A549 (cell line): ENCODE measurements at regions not wholly inside any gene's neighbourhood (a gene's known extent, or its start where the extent isn't known, plus 50 kb on each side); places are given as distances from the start of the nearest gene placed in this dataset.

Experiments used
- BHLHE40 ChIP-seq: IDR thresholded peaks from 2 replicates; pipeline ENCODE4 v1.6.1; 2012; ENCODE audit warnings: low read depth, low read length, inconsistent platforms
- CTCF ChIP-seq: fragments of >200 bp; sonication (Bioruptor Twin); formaldehyde crosslinking; IDR thresholded peaks from 3 replicates; pipeline ENCODE4 v1.5.1; 2016
- KDM1A ChIP-seq: fragments of 200-600 bp; sonication (generic); IDR thresholded peaks from 2 replicates; pipeline ENCODE4 v1.6.1; 2016; ENCODE audit warnings: low read depth, mild to moderate bottlenecking
- MYC ChIP-seq: IDR thresholded peaks from 2 replicates; pipeline ENCODE4 v1.6.1; 2012; ENCODE audit warnings: mild to moderate bottlenecking, inconsistent platforms, low read length, improper control_type of control experiment, borderline replicate concordance
- POLR2AphosphoS2 ChIP-seq: conservative IDR thresholded peaks from 2 replicates; pipeline ENCODE4 v1.6.1; 2012; ENCODE audit warnings: low read length, improper control_type of control experiment, inconsistent platforms
- RAD21 ChIP-seq, 2 experiments: fragments of >200 bp in 1 of 2; sonication (Bioruptor Twin) in 1 of 2; formaldehyde crosslinking in 1 of 2; IDR thresholded peaks in 1 of 2; conservative IDR thresholded peaks in 1 of 2; 2 replicates in 1 of 2; 3 replicates in 1 of 2; pipeline ENCODE4 v1.6.1; 2012 to 2018; ENCODE audit warnings: inconsistent platforms in 1 of 2
- RFX5 ChIP-seq: fragments of 450-650 bp; IDR thresholded peaks from 2 replicates; pipeline ENCODE4 v1.7.1; 2014; ENCODE audit warnings: antibody characterized with exemption, mild to moderate bottlenecking, moderate library complexity
- USF2 ChIP-seq: fragments of 450-650 bp; IDR thresholded peaks from 2 replicates; pipeline ENCODE4 v1.6.1; 2014; ENCODE audit warnings: antibody characterized with exemption
- TF ChIP-seq, protein P1 (sequence below): fragments of 200-600 bp; sonication (generic); IDR thresholded peaks from 2 replicates; pipeline ENCODE4 v1.6.1; 2016; ENCODE audit warnings: antibody characterized with exemption, mild to moderate bottlenecking, moderate library complexity

DNA sequence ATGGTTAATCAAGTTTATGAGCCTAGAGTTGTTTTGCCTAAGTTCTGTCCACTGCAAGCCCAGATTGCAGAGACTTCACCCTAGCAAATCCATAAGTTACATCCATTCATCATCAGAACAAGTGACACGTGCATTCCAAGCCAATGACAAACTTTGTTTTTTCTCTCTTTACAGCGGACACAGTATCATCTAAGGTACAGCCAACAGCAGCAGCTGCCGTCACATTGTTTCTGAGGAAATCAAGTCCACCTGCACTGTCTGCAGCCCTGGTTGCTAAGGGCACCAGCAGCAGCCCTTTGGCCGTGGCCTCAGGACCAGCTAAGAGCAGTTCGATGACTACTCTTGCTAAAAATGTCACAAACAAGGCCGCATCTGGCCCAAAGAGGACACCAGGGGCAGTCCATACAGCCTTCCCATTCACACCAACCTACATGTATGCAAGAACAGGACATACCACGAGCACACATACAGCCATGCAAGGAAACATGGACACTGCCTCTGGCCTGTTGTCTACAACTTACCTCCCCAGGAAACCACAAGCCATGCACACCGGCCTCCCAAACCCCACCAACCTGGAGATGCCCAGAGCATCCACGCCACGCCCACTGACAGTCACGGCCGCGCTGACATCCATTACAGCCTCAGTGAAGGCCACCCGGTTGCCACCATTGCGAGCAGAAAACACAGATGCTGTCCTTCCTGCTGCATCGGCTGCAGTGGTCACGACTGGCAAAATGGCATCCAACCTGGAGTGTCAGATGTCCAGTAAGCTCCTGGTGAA lies 155.8 kb downstream of the C11orf91 start:
- no peak for TF ChIP-seq RAD21 (conservative IDR thresholded peaks at IDR 0.05 in 1 of 2, IDR thresholded peaks at IDR 0.05 in 1 of 2)
- TF ChIP-seq POLR2AphosphoS2: no peak
- no peak for TF ChIP-seq CTCF
- TF ChIP-seq, protein P1, sequence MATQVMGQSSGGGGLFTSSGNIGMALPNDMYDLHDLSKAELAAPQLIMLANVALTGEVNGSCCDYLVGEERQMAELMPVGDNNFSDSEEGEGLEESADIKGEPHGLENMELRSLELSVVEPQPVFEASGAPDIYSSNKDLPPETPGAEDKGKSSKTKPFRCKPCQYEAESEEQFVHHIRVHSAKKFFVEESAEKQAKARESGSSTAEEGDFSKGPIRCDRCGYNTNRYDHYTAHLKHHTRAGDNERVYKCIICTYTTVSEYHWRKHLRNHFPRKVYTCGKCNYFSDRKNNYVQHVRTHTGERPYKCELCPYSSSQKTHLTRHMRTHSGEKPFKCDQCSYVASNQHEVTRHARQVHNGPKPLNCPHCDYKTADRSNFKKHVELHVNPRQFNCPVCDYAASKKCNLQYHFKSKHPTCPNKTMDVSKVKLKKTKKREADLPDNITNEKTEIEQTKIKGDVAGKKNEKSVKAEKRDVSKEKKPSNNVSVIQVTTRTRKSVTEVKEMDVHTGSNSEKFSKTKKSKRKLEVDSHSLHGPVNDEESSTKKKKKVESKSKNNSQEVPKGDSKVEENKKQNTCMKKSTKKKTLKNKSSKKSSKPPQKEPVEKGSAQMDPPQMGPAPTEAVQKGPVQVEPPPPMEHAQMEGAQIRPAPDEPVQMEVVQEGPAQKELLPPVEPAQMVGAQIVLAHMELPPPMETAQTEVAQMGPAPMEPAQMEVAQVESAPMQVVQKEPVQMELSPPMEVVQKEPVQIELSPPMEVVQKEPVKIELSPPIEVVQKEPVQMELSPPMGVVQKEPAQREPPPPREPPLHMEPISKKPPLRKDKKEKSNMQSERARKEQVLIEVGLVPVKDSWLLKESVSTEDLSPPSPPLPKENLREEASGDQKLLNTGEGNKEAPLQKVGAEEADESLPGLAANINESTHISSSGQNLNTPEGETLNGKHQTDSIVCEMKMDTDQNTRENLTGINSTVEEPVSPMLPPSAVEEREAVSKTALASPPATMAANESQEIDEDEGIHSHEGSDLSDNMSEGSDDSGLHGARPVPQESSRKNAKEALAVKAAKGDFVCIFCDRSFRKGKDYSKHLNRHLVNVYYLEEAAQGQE: no peak
- no peak for TF ChIP-seq USF2
- no peak for TF ChIP-seq KDM1A
- no peak for TF ChIP-seq BHLHE40
- TF ChIP-seq MYC: no peak
- no peak for TF ChIP-seq RFX5
